CD4-positive, alpha-beta T cell (primary cell): ENCODE measurements at regions not wholly inside any gene's neighbourhood (a gene's known extent, or its start where the extent isn't known, plus 50 kb on each side); places are given as distances from the start of the nearest gene placed in this dataset.

Experiments
- ATAC-seq: fragments of 200-7000 bp; cut with Tn5 transposase; one replicate; pipeline ENCODE4 v1.10.0; 2022; ENCODE audit warnings: mild to moderate bottlenecking; ENCODE audit not compliant: poor library complexity
- CTCF ChIA-PET: fragments of 350-600 bp; sonication (Branson Sonifier 250); formaldehyde crosslinking; loops from one replicate; lab custom pipeline; 2021; ENCODE audit warnings: antibody characterized with exemption, inconsistent platforms; lab: Charles Lee
- POLR2A ChIA-PET: fragments of 350-600 bp; sonication (Branson Sonifier 250); formaldehyde crosslinking; loops from one replicate; lab custom pipeline; 2021; ENCODE audit warnings: antibody characterized with exemption, inconsistent platforms; lab: Charles Lee
- DNase-seq, 14 experiments: peaks; one replicate each; pipeline ENCODE4 v3.0.0-alpha.2; 2013 to 2020; ENCODE audit warnings: mixed read lengths in 2 of 14
- H3K27ac ChIP-seq, 2 donors: one replicate each; pipeline versions ENCODE4 v1.5.1 to v1.7.0; 2013; ENCODE audit warnings: low read length in 2 of 2, low read depth in 1 of 2, mild to moderate bottlenecking in 1 of 2
- H3K27me3 ChIP-seq, 2 experiments: 1 replicate in 1 of 2; 2 replicates in 1 of 2; pipeline versions ENCODE4 v1.6.1 to v1.7.0; 2013; ENCODE audit warnings: low read length in 2 of 2, control low read depth in 1 of 2, mild to moderate bottlenecking in 1 of 2, moderate library complexity in 1 of 2; ENCODE audit not compliant: insufficient read depth in 2 of 2, control insufficient read depth in 1 of 2
- H3K36me3 ChIP-seq: one replicate; pipeline ENCODE4 v1.6.1; 2013; ENCODE audit warnings: low read length, control low read depth; ENCODE audit not compliant: insufficient read depth
- H3K4me1 ChIP-seq: one replicate; pipeline ENCODE4 v1.6.1; 2013; ENCODE audit warnings: low read length, control low read depth; ENCODE audit not compliant: insufficient read depth
- H3K4me3 ChIP-seq: one replicate; pipeline ENCODE4 v1.5.1; 2013; ENCODE audit warnings: mild to moderate bottlenecking, low read length, moderate library complexity
- H3K9me3 ChIP-seq, 2 experiments: 1 replicate in 1 of 2; 2 replicates in 1 of 2; pipeline versions ENCODE4 v1.6.1 to v1.7.0; 2013; ENCODE audit warnings: low read length in 2 of 2, mild to moderate bottlenecking in 2 of 2, control low read depth in 1 of 2, moderate library complexity in 1 of 2; ENCODE audit not compliant: control insufficient read depth in 1 of 2, insufficient read depth in 1 of 2
- H3K27ac Mint-ChIP-seq: one replicate; pipeline ENCODE4 v1.8.0; 2020; ENCODE audit warnings: mixed read lengths
- H3K27me3 Mint-ChIP-seq: one replicate; pipeline ENCODE4 v1.8.0; 2021; ENCODE audit warnings: mixed read lengths
- H3K36me3 Mint-ChIP-seq: one replicate; pipeline ENCODE4 v1.8.0; 2021; ENCODE audit warnings: low read depth, mixed read lengths
- H3K4me1 Mint-ChIP-seq: one replicate; pipeline ENCODE4 v1.8.0; 2021; ENCODE audit warnings: low read depth, mixed read lengths
- H3K4me3 Mint-ChIP-seq: one replicate; pipeline ENCODE4 v1.8.0; 2020; ENCODE audit warnings: mild to moderate bottlenecking, mixed read lengths
- H3K9me3 Mint-ChIP-seq: one replicate; pipeline ENCODE4 v1.8.0; 2020; ENCODE audit warnings: mixed read lengths
- CTCF ChIP-seq: fragments of 200-600 bp; IDR thresholded peaks from one replicate; pipeline ENCODE4 v1.8.0; 2022; ENCODE audit warnings: antibody characterized with exemption, mild to moderate bottlenecking
- intact Hi-C, 2 experiments: fragments of 100-400 bp; cut with DNase I in 1 of 2; cut with micrococcal nuclease in 1 of 2; formaldehyde crosslinking; loops; one replicate each; pipeline versions ENCODE4 v1.15.1 to v1.9.0; 2023 to 2025; cut with DNase I, micrococcal nuclease

GRCh38 chr6:122347280-122347679, 52.2 kb upstream of the HSF2 start:
- Histone ChIP-seq H3K36me3 (no peaks in the 10 kb centered on the region), H3K27me3 (no peaks in the 10 kb centered on the region), H3K27ac (no peak overlapping the region), H3K9me3 (no peaks in the 10 kb centered on the region), H3K4me3 (no peak overlapping the region), H3K4me1 (no peaks in the 10 kb centered on the region)
- ChIA-PET CTCF (no interaction called here), POLR2A (no interaction called here)
- ATAC-seq (no peak), DNase-seq (no peak)
- Mint-ChIP-seq H3K9me3 (no peaks in the 10 kb centered on the region), H3K4me3 (no peak overlapping the region), H3K27ac (no peak overlapping the region), H3K27me3 (peaks cover 51% of the 10 kb centered on the region), H3K36me3 (no peaks in the 10 kb centered on the region), H3K4me1 (no peaks in the 10 kb centered on the region)
- intact Hi-C loops = no loop called here
- TF ChIP-seq CTCF = no peak

GRCh38 chr6:122347751-122348150, 51.7 kb upstream of the HSF2 start:
- no peak overlapping the region for H3K27ac Mint-ChIP-seq
- Histone ChIP-seq H3K27ac (no peak overlapping the region), H3K27me3 (no peaks in the 10 kb centered on the region), H3K9me3 (no peaks in the 10 kb centered on the region), H3K4me3 (no peak overlapping the region), H3K36me3 (no peaks in the 10 kb centered on the region), H3K4me1 (no peaks in the 10 kb centered on the region)
- POLR2A ChIA-PET = no interaction called here
- no peak for TF ChIP-seq CTCF
- no peaks in the 10 kb centered on the region for H3K36me3 Mint-ChIP-seq
- CTCF ChIA-PET = no interaction called here
- DNase-seq (no peak), ATAC-seq (no peak)
- intact Hi-C loops = no loop called here
- peaks cover 52% of the 10 kb centered on the region for H3K27me3 Mint-ChIP-seq
- H3K9me3 Mint-ChIP-seq = no peaks in the 10 kb centered on the region
- no peak overlapping the region for H3K4me3 Mint-ChIP-seq
- H3K4me1 Mint-ChIP-seq = no peaks in the 10 kb centered on the region
